LNCaP clone FGC (cell line): ENCODE measurements at regions not wholly inside any gene's neighbourhood (a gene's known extent, or its start where the extent isn't known, plus 50 kb on each side); places are given as distances from the start of the nearest gene placed in this dataset.

ENCODE experiments used
- DNase-seq: peaks from one replicate; pipeline ENCODE4 v3.0.0-alpha.2; 2011; ENCODE audit warnings: low read depth
- H3K4me3 ChIP-seq: 2 replicates; pipeline ENCODE4 v1.5.1; 2011; ENCODE audit warnings: mild to moderate bottlenecking, low read depth, low read length, control low read depth
- TF ChIP-seq, protein P1 (sequence below): IDR thresholded peaks from 2 replicates; pipeline ENCODE4 v1.5.1; 2012; ENCODE audit warnings: mild to moderate bottlenecking; ENCODE audit not compliant: control insufficient read depth, insufficient read depth; ENCODE audit errors: extremely low read depth

DNA sequence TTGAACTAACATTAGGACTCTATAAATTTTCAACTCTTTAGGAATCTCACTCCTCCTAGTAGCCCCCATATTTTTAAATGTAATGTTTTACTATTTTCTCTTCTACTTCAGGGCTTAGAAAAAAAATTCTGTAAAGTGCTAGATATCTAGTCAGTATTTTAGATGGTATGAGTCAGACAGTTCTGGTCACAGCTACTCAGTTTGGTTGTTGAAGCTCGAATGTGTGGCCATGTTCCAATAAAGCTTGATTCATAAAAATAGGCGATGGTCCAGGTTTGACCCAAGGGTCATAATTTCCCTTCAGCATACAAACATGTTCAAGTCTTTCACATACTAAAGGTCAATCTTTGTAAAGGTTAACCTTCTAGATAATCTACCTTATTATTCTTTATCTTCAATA is 566.0 kb upstream of the CDH18 start:
- DNase-seq = no peak
- TF ChIP-seq, protein P1, sequence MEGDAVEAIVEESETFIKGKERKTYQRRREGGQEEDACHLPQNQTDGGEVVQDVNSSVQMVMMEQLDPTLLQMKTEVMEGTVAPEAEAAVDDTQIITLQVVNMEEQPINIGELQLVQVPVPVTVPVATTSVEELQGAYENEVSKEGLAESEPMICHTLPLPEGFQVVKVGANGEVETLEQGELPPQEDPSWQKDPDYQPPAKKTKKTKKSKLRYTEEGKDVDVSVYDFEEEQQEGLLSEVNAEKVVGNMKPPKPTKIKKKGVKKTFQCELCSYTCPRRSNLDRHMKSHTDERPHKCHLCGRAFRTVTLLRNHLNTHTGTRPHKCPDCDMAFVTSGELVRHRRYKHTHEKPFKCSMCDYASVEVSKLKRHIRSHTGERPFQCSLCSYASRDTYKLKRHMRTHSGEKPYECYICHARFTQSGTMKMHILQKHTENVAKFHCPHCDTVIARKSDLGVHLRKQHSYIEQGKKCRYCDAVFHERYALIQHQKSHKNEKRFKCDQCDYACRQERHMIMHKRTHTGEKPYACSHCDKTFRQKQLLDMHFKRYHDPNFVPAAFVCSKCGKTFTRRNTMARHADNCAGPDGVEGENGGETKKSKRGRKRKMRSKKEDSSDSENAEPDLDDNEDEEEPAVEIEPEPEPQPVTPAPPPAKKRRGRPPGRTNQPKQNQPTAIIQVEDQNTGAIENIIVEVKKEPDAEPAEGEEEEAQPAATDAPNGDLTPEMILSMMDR = no peak

DNA sequence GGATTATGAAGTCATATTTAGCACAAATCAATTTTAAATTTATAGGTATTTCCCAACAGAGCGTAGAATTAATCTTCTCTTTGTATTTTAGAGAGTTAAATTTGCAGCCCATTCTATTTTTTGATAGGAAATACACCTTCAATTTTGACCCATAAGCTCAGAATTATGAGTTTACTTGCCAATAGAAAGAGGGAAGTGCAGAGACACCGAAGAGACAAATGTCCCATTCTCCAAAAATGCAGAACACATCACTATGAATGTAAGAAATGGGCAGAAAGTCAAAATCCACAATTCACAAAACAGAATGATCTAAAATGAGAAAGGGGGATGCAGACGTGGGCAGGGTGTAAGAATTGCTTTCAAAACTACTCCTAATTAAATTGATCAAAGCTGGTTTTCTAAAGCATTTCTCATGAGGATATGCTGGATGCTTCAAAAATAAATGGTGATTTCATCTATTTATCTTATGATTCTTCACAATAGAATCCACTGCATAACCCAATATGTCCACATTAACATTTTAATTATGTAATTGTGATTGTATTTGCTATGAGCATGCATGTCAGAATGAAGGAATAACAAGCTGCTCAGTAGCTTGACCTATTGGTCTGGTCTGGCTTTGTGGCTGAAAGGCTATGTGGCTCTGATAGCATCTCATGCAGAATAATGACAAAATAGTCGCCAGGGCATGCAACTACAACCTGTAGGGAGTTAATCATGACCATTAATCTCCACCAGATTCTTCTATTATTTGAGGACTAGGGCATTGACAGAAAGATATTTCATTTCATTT is 550.1 kb upstream of the CDH18 start:
- TF ChIP-seq, protein P1 = no peak
- DNase-seq = no peak
- H3K4me3 ChIP-seq = no peak overlapping the region

More for the DNA sequence above, 566.0 kb upstream of the CDH18 start:
- H3K4me3 ChIP-seq = no peak overlapping the region

DNA sequence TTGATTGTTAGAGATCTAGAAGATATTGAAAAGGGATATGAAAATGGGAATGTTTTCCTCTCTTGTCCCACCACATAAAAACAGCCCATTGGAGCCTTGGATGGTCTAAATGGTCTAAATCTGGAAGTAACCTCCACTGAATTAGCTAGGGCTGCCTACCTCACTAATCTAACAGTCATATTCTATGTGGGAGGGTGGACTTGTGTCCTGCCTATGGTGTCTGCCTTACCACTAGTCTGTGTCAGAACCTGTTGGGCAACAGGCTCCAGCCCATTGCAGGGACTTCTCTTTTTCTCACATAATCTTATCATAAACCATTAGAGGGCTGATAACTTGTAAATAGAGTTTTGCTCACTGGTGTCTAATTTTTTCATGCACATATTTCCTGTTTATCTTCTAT is 548.8 kb upstream of the CDH18 start:
- DNase-seq = no peak
- no peak overlapping the region for H3K4me3 ChIP-seq
- TF ChIP-seq, protein P1 = no peak

- H3K4me3 ChIP-seq = no peak overlapping the region
- TF ChIP-seq, protein P1 = no peak
- no peak for DNase-seq
Measured at GRCh38 chr5:20536341-20536740, 548.3 kb upstream of the CDH18 start.

- DNase-seq = no peak
- TF ChIP-seq, protein P1 = no peak
- H3K4me3 ChIP-seq = no peak overlapping the region
Measured at GRCh38 chr5:20528471-20528870, 540.5 kb upstream of the CDH18 start.

DNA sequence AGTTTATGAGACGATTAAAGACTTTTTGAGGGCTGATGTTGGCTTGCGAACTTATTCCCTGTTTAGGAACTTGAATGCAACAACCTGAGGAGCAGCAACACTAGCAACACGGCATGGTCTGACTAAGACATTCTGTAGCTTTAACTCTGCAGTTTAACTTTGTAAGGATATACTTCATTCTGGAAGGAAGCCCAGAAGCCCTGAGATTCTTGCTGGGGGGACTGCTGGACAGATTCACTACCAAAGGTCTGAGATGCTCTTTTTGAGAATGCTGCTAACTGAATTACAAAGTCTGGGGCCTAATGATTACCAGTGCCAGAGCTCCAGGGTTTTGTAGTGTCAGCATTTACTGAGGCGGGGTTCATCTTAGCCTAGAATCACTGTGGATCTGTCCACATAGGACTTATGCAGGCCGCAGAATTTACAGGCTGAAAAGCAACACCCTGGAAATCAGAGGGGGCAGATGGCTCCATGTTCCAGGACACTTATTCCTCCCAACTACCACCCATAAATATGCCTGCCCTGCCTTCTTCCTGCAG is 537.1 kb upstream of the CDH18 start:
- no peak for DNase-seq
- no peak overlapping the region for H3K4me3 ChIP-seq
- TF ChIP-seq, protein P1 = no peak
